Lower leg skin (tissue), 3 donors: ENCODE measurements at regions not wholly inside any gene's neighbourhood (a gene's known extent, or its start where the extent isn't known, plus 50 kb on each side); places are given as distances from the start of the nearest gene placed in this dataset.

Experiments
- POLR2A ChIP-seq, 2 donors: fragments of 450-650 bp; IDR thresholded peaks; one replicate each; pipeline ENCODE4 v1.6.1; 2016 to 2017; ENCODE audit warnings: antibody characterized with exemption in 2 of 2, mild to moderate bottlenecking in 1 of 2, moderate library complexity in 1 of 2
- TF ChIP-seq, protein P1 (sequence below), 3 donors: fragments of 450-650 bp; IDR thresholded peaks; one replicate each; pipeline ENCODE4 v1.5.1; 2016; ENCODE audit warnings: antibody characterized with exemption in 3 of 3, mild to moderate bottlenecking in 3 of 3, moderate library complexity in 2 of 3

GRCh38 chr7:45255187-45255586 is 97.6 kb downstream of the RAMP3 start:
- TF ChIP-seq POLR2A (IDR thresholded peaks at IDR 0.05): no peak
- TF ChIP-seq, protein P1, sequence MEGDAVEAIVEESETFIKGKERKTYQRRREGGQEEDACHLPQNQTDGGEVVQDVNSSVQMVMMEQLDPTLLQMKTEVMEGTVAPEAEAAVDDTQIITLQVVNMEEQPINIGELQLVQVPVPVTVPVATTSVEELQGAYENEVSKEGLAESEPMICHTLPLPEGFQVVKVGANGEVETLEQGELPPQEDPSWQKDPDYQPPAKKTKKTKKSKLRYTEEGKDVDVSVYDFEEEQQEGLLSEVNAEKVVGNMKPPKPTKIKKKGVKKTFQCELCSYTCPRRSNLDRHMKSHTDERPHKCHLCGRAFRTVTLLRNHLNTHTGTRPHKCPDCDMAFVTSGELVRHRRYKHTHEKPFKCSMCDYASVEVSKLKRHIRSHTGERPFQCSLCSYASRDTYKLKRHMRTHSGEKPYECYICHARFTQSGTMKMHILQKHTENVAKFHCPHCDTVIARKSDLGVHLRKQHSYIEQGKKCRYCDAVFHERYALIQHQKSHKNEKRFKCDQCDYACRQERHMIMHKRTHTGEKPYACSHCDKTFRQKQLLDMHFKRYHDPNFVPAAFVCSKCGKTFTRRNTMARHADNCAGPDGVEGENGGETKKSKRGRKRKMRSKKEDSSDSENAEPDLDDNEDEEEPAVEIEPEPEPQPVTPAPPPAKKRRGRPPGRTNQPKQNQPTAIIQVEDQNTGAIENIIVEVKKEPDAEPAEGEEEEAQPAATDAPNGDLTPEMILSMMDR (IDR thresholded peaks at IDR 0.05): no peak
